SKM-1 (cell line): ENCODE measurements at regions not wholly inside any gene's neighbourhood (a gene's known extent, or its start where the extent isn't known, plus 50 kb on each side); places are given as distances from the start of the nearest gene placed in this dataset.
"Not testable (repeated sequence)": the region's sequence is repeated elsewhere in the genome, so short reads cannot be mapped to it uniquely, and the experiment has no call there.

Experiments
- DNase-seq: peaks from one replicate; lab custom pipeline; 2025; ENCODE audit not compliant: unreplicated experiment; lab: John Stamatoyannopoulos, UW

GRCh38 chr2:81389203-81389602, 1084.7 kb upstream of the LRRTM1 start:
- no peak for DNase-seq

DNA sequence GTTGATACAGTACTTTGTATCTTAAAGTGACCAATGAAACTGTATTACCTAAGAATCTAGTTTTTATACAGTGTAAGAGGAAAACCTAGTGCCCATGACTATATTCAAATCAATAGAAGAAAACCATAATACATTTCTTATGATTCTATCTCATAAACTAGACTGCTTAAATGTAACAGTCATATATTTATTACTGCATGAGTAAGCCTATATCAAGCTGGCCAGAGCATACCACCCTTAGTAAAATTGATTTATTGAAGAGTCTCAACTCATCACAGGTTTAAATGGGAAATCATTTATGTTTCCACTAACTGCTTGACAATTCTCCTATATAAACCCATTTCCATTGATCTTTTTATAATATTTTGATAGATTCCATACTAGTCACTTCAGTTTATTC, 1059.2 kb upstream of the LRRTM1 start:
- no peak for DNase-seq

DNA sequence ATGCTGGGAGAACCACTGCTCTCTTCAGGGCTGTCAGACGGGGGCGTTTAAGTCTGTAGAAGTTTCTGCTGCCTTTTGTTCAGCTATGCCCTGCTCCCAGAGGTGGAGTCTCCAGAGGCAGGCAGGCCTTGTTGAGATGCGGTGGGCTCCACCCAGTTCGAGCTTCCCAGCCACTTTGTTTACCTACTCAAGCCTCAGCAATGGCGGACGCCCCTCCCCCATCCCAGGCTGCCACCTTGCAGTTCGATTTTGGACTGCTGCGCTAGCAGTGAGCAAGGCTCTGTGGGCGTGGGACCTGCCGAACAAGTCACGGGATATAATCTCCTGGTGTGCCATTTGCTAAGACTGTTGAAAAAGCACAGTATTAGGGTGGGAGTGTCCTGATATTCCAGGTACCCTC, 1057.9 kb upstream of the LRRTM1 start:
- DNase-seq = not testable (repeated sequence)

DNA sequence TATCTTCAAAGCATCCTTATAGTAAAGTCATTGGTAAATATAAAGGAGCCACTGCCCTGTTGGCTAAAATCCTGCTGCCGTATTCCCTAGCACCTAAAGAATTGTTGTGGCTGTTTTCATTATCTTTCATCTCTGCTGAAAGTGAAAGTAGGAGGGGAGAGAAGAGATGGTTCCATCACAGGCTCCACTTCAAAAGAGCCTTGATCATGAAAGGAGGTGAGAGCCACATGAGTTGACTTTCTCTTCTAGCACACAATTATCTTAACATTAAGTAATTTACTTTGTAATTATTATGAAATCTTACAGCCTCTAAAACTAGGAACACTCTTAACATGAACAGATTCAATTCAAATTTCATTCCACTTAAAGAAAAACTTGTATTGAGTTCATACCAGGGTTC, 1050.9 kb upstream of the LRRTM1 start:
- no peak for DNase-seq

- DNase-seq = no peak
Observed at GRCh38 chr2:81334046-81334445, 1029.5 kb upstream of the LRRTM1 start.

DNA sequence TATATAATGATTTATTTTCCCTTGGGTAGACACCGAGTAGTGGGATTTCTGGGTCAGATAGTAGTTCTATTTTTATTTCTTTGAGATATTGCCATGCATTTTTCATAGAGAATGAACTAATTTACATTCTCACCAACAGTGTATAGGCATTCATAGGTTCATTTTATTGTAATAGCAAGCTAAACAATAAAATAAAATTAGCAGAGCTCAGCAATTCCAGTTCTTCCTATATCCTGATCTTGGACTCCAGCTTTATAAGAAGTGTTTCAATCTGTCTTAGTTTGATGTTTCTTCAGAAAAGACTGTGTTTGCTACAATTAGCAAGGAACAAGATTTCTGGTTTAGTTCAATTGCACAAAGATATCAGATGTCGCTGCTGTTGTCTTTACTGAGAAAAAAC, 1024.4 kb upstream of the LRRTM1 start:
- no peak for DNase-seq

GRCh38 chr2:81327911-81328310, 1023.4 kb upstream of the LRRTM1 start:
- no peak for DNase-seq

DNA sequence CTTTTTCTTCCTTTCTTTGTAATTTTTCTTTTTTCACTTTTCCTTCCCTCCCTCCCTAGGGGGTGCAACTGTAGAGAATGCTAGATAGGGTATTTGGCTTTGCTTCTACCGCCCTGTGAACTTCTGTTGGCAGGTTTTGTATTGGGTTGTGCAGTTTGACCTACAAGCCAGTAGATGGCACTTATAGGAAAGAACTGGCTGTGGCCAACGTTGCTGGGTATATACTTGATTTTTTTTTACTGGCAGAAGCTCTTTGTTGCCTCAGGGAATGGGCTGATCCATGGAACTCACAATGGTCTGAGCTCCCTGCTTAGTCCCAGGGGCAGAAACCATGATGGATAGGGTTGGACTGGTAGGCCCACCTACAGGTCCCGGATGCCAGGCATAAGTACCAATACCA, 1019.5 kb upstream of the LRRTM1 start:
- no peak for DNase-seq

GRCh38 chr2:81304154-81304830, 999.7 kb upstream of the LRRTM1 start:
- DNase-seq = no peak

- DNase-seq = no peak
Observed at GRCh38 chr2:81303321-81303720, 998.8 kb upstream of the LRRTM1 start.

DNA sequence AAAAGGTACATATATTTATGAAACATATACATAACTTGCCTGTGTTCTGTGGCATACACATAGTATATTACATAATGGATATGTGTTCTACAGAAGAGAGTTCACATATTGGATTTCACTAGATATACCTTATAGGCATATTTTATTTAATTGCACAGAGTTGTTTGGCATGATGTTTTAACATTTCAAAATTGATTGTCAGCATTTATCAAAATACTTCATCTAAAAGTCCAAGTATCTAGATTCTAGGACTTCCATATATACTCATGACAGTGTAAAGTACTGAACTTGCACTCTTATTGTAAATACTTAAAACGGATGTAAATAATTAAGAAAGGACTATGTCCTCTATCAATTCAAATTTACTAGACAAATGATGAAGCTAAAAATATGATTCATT, 995.3 kb upstream of the LRRTM1 start:
- no peak for DNase-seq

DNA sequence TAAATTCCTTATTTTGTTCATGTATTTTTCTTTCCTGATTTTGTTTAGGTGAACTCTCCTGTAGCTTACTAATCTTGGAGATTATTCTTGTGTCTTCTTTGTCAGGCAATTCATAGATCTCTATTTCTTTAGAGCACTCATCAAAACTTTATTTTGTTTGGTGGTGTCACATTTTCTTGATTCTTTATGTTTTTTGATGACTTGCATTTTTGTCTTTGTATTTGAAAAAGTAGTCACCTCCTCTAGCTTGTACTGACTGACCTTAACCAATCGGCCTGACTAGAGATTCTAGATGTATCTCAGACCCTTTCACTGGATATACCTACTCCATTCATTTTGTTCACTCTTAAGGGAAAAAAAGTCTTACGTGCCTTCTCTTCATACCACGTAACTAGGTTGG, 986.3 kb upstream of the LRRTM1 start:
- no peak for DNase-seq

DNA sequence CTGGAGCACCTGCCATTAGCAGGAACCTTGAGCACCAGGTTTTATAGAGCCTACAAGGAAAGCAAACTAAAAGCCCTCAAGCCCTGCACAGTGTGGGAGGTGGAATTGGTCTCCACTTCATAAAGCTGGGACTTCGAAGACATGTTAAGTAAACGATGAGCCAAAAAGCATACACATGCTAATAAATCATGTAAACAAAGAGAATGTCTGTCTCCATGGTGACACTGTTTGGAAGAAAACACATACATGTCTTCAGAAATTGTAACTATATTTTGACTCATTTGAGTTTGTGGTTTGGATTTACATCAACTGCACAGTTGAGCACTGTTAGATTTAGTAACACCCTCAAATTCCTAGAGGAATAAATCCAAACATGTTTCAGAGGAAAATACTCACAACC, 978.5 kb upstream of the LRRTM1 start:
- DNase-seq = no peak

DNA sequence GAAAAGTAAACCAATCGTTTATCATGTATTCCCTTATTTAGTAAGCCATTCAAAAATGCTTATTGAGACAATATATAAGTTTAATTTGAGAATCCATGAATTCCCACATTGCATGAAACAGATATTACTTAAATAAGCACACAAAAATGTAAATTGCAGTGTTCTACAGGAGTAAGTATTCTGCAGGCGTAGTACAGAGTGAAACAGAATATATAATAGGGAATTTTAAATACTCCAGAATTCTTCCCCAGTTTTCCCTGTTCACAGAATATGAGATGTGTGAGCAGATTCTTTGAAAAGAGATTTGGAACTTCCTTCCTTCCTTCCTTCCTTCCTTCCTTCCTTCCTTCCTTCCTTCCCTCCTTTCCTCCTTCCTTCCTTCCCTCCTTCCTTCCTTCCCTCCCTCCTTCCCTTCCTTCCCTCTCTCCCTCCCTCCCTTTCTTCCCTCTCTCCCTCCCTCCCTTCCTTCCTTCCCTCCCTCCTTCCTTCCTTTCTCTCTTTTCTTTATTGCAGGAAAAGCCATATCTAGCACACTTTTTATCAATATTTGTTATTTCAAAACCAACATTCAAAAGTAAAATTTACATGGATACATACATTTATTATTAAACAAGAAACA, 977.7 kb upstream of the LRRTM1 start:
- no peak for DNase-seq

DNA sequence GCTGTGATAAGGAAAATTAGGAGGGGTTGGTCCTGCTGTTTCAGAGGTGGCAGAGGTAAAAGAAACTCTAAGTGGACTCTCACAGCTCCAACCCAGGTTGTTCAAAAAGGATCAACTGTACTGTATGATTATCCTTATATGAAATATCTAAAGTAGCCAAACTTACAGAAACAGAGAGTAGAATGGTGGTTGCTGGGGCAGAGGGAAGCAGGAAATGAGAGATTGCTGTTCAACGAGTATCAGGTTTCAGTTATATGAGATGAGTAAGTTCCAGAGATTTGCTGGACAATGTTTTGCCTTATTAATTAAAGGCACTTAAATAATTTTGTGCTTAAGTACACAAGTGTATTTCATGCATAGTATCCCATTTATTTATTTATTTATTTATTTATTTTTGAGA, 972.0 kb upstream of the LRRTM1 start:
- DNase-seq = no peak

GRCh38 chr2:81266106-81266505, 961.6 kb upstream of the LRRTM1 start:
- DNase-seq = no peak

GRCh38 chr2:81263989-81264388, 959.4 kb upstream of the LRRTM1 start:
- no peak for DNase-seq

GRCh38 chr2:81260320-81260719, 955.8 kb upstream of the LRRTM1 start:
- DNase-seq = no peak

DNA sequence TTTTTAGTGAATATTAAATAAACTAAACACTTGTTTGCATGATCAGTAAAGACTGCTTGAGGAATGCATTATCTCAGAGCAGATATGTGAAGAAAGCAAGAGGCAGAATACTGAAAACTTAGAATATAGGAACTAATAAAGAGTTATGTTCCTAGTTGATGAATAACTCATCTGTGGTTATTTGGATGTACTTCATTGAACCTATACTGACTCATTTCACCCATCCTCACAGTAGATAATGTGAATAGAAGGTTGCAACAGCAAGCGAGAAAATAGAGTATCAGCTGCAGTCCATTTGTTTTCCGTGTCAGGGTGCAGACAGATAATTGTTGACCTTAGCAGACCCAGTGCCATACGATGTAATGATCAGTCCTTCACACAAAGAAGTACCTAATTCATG, 945.7 kb upstream of the LRRTM1 start:
- no peak for DNase-seq

DNA sequence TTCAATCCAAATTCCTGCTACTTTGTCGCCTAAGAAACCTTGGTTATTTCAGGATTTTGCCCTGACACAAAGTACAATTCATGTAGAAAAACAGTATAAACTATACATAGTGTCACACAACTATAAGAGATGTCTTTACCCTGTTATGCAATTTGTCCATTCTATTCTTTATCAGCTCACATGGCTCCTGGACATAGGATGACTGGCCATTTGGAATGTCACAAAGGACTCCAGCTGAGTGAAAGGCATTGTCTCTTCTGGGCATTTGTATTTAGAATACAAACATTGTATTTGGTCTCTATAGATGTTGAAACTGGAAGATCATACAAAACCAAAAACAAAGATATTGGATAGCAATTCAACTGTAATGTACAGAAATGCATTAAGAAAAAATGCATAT, 944.6 kb upstream of the LRRTM1 start:
- DNase-seq = no peak

GRCh38 chr2:81247648-81248047, 943.1 kb upstream of the LRRTM1 start:
- DNase-seq = no peak

GRCh38 chr2:81242501-81242900, 937.9 kb upstream of the LRRTM1 start:
- DNase-seq = no peak

DNA sequence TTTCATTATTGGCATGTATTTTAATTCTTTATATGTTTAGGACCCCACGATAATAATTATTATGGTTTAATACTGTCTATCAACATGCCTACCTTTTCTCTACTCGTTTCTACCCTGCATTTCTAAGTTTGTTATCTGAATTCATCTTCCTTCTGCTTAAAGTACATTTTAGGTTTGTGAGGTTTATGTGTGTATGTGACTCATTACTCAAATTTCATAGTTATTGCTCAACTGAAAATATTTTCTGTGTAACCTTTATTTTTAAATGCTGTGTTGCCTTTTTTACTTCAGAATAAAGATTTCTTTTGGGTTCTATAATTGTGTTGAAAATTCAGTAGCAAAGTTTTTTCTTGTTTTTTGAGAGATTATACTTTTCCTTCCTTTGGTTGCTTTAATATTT, 933.9 kb upstream of the LRRTM1 start:
- no peak for DNase-seq
